Brain microvascular endothelial cell (primary cell): ENCODE measurements at regions not wholly inside any gene's neighbourhood (a gene's known extent, or its start where the extent isn't known, plus 50 kb on each side); places are given as distances from the start of the nearest gene placed in this dataset.
"Not testable (repeated sequence)": the region's sequence is repeated elsewhere in the genome, so short reads cannot be mapped to it uniquely, and the experiment has no call there.

Experiments
- DNase-seq: peaks from one replicate; pipeline ENCODE4 v3.0.0-alpha.2; 2020
- H3K27ac ChIP-seq: fragments of 250-450 bp; sonication (Bioruptor Pico); 2 replicates; pipeline ENCODE4 v1.5.1; 2020; ENCODE audit warnings: mild to moderate bottlenecking, moderate library complexity
- H3K27me3 ChIP-seq: fragments of 250-450 bp; sonication (Bioruptor Pico); replicated peaks from 2 replicates; pipeline ENCODE4 v1.5.1; 2020; ENCODE audit warnings: mild to moderate bottlenecking
- H3K36me3 ChIP-seq: fragments of 250-450 bp; sonication (Bioruptor Pico); replicated peaks from 2 replicates; pipeline ENCODE4 v1.5.1; 2020; ENCODE audit warnings: mild to moderate bottlenecking
- H3K4me3 ChIP-seq: 2 replicates; pipeline ENCODE4 v1.5.1; 2011; ENCODE audit warnings: low read depth, mild to moderate bottlenecking, control low read depth, low read length, moderate library complexity
- in situ Hi-C: cut with HindIII; loops from 2 replicates; pipeline ENCODE4 v1.10.0; 2017; ENCODE audit warnings: low sequenced_read_pairs, low pct_ligation_motif_present
- TF ChIP-seq, protein P1 (sequence below): IDR thresholded peaks from 2 replicates; pipeline ENCODE4 v1.5.1; 2011; ENCODE audit warnings: low read depth, mild to moderate bottlenecking, moderate library complexity, low read length, control low read depth, inconsistent platforms; ENCODE audit errors: missing control alignments

DNA sequence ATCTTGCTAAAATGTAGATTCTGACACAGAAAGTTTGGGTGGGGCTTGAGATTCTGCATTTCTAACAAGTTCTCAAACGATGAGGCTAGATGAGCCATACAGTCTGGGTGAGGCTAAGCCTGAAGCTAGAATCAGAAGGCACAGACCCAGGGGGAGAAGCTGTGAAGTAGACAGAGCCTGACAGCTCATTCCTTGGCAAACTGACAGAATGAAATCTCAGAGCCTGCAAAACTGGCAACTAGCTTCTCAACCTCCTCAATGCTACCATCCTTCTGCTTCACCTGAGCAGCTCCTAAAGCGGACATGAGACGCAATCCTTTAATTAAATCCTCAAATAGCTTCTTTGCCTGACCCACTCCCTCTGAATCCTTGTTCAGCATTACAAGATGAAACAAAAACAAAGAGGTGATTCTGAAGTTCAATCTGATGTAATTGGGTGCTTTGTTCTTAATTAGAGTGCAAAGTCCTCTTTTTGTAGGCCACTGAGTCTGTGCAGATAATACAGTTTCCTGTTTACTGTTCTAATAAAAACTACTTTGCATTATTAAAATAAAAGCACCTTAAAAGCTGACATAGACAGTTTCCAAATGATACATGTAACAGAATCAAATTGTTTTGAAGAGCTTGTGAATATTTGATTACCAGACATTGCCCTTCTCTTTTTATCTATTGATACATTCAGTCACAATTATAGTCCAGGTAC lies 71.0 kb upstream of the BMP2K start:
- in situ Hi-C loops, result no loop called here

DNA sequence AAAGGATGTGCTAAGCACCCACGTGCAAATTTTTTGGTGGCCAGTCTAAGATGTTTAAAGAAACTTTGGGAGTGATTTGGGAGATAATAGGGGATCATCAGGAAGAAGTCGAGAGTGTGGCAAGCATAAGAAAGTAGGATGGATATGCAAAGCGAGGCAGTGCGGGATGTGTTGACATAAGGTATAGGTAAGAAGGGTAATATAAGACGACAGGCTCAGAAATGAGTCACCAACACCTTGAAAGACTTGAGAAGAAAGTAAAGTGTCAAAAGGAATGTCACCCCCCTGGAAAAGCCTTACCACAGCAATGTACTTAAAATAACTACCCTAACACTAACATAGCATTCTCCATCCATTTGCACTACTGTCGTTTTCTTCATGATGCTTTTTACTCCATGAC lies 69.8 kb upstream of the BMP2K start:
- no peak overlapping the region for H3K27ac ChIP-seq
- in situ Hi-C loops, result no loop called here

More for the DNA sequence above, 71.0 kb upstream of the BMP2K start:
- no peaks in the 10 kb centered on the region for H3K36me3 ChIP-seq
- H3K27ac ChIP-seq, result no peak overlapping the region
- no peak overlapping the region for H3K4me3 ChIP-seq
- H3K27me3 ChIP-seq, result no peaks in the 10 kb centered on the region
- DNase-seq, result peak; percentile 73
- TF ChIP-seq, protein P1, sequence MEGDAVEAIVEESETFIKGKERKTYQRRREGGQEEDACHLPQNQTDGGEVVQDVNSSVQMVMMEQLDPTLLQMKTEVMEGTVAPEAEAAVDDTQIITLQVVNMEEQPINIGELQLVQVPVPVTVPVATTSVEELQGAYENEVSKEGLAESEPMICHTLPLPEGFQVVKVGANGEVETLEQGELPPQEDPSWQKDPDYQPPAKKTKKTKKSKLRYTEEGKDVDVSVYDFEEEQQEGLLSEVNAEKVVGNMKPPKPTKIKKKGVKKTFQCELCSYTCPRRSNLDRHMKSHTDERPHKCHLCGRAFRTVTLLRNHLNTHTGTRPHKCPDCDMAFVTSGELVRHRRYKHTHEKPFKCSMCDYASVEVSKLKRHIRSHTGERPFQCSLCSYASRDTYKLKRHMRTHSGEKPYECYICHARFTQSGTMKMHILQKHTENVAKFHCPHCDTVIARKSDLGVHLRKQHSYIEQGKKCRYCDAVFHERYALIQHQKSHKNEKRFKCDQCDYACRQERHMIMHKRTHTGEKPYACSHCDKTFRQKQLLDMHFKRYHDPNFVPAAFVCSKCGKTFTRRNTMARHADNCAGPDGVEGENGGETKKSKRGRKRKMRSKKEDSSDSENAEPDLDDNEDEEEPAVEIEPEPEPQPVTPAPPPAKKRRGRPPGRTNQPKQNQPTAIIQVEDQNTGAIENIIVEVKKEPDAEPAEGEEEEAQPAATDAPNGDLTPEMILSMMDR, result no peak

DNA sequence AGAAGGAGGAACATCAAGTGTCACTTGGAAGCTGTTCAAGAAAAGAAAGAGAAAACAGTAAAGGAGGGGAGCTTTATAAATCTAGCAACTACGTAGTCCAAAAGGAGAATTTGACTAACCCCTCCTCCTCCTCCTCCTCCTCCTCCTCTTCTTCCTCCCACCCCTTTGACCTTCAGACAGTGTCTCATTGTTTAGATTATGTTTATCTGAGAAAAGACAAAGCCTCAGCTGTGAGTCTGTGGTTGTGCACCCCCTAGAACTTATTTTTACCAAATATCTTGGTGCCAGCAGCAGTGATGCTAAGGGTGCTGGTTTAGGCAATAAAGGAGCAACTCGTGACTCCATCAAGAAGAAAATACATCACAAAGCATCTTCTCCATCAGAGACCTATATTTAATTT lies 68.9 kb upstream of the BMP2K start:
- Histone ChIP-seq H3K36me3 (no peaks in the 10 kb centered on the region), H3K27ac (no peak overlapping the region), H3K4me3 (no peak overlapping the region), H3K27me3 (no peaks in the 10 kb centered on the region)
- TF ChIP-seq, protein P1, result no peak
- DNase-seq, result no peak
- in situ Hi-C loops, result no loop called here

More for the DNA sequence above, 69.8 kb upstream of the BMP2K start:
- Histone ChIP-seq H3K36me3 (no peaks in the 10 kb centered on the region), H3K4me3 (no peak overlapping the region), H3K27me3 (no peaks in the 10 kb centered on the region)
- DNase-seq, result no peak
- TF ChIP-seq, protein P1, result no peak

DNA sequence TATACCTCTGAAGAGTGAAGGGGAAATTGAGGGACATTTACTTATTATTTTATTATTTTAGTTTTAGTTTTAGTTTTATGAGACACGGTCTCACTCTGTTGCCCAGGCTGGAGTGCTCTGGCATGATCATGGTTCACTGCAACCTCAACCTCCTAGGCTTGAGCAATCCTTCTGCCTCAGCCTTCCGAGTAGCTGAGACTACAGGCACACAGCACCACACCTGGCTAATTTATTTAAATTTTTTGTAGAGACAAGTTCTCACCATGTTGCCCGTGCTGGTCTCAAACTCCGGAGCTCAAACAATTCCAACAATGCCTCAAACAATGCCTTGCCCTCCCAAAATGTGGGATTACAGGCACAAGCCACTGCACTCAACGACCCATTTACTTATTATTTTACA lies 68.4 kb upstream of the BMP2K start:
- H3K4me3 ChIP-seq, result no peak overlapping the region
- TF ChIP-seq, protein P1, result no peak
- H3K27ac ChIP-seq, result no peak overlapping the region
- H3K27me3 ChIP-seq, result no peaks in the 10 kb centered on the region
- H3K36me3 ChIP-seq, result no peaks in the 10 kb centered on the region
- no peak for DNase-seq
- in situ Hi-C loops, result no loop called here

DNA sequence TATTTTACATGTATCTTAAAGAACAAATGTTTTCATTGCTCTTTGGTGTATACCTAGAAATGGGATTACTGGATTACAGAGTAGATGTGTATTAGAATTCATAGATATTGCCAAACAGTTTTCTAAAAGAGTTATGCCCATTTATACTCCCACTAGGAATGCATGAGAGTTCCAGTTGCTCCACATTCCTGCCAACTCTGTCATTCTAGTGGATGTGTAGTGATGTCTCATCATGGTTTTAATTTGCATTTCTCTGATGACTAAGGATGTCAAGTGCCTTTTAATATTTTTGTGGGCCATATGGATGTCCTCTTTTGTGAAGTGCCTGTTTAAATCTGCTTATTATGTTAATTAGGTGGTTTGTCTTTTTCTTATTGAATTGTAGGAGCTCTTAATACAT lies 65.6 kb upstream of the BMP2K start:
- peak; percentile 6 for DNase-seq
- Histone ChIP-seq H3K27ac (no peak overlapping the region), H3K27me3 (no peaks in the 10 kb centered on the region), H3K4me3 (no peak overlapping the region), H3K36me3 (no peaks in the 10 kb centered on the region)
- in situ Hi-C loops, result no loop called here
- TF ChIP-seq, protein P1, result no peak

DNA sequence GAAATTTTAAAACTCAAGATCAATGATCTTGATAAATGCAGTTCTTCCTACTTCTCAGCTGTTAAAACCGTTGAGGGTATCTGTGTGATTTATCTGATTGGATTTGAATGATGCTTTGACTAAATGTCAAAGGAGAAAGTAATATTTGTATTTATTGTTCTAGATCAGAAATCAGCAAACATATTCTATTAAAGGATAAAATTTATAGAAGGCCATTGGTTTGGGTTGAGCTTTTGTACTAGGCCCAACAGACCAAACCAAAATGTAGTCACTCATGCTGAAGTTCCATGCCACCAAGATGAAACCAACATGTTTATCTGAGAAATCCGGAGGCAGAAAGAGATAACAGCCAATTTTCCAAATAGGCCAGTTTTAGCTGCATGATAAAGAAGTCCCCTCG lies 64.5 kb upstream of the BMP2K start:
- DNase-seq, result no peak
- Histone ChIP-seq H3K27me3 (no peaks in the 10 kb centered on the region), H3K36me3 (no peaks in the 10 kb centered on the region), H3K4me3 (no peak overlapping the region), H3K27ac (no peak overlapping the region)
- in situ Hi-C loops, result no loop called here
- TF ChIP-seq, protein P1, result no peak

DNA sequence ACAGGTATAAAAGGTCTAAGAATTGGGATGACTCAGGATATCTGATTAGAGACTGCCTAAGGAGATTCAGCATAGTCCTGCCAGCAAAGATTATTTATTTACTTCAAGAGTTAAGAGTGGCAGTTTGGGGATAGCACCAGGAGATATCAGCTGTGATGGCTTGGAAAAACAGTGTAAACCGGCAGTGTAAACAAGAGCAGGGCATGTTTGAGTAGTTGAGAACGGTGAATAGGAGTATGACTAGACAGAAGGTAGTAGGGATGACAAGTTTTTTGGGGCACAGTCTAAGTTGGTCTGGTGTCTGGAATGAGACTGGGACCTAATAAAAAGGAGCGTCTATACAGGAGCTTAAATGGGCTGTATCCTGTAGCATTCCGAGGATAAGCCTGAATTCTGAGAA lies 61.6 kb upstream of the BMP2K start:
- H3K36me3 ChIP-seq, H3K27ac ChIP-seq, H3K27me3 ChIP-seq, H3K4me3 ChIP-seq, in situ Hi-C loops, DNase-seq: not testable (repeated sequence)

DNA sequence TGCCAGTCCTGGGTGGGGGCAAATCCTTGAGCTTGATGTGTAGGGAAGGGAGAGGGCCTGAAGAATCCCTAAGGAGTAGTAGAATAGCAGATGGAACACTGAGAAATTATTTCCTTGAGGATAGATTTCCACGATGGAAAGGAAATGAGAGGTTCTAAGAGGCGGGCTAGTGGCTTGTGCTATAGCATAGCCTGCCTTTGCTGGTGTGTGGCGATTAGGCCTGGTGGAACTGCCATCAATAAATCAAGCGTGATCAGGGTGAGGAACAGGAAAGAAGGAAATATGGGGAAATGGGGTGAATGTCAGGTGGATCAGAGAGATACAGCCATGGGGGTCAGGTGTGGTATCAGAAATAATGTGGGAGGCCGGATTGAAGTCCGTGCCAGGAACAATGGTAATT lies 60.8 kb upstream of the BMP2K start:
- H3K4me3 ChIP-seq, H3K27ac ChIP-seq, H3K27me3 ChIP-seq, DNase-seq, in situ Hi-C loops, H3K36me3 ChIP-seq: not testable (repeated sequence)
